Astrocyte (in vitro differentiated cells and primary cell): ENCODE measurements at regions not wholly inside any gene's neighbourhood (a gene's known extent, or its start where the extent isn't known, plus 50 kb on each side); places are given as distances from the start of the nearest gene placed in this dataset.

Experiments used
- CTCF ChIP-seq: IDR thresholded peaks from 2 replicates; pipeline ENCODE4 v1.5.1; 2011; ENCODE audit warnings: low read depth, mild to moderate bottlenecking, inconsistent platforms, low read length, moderate library complexity; ENCODE audit not compliant: insufficient read depth
- EZH2 ChIP-seq: IDR thresholded peaks from 2 replicates; pipeline ENCODE4 v1.6.1; 2012; ENCODE audit warnings: mild to moderate bottlenecking, low read length, inconsistent platforms; ENCODE audit not compliant: insufficient read depth

- TF ChIP-seq CTCF (no peak), EZH2 (no peak)
Observed at GRCh38 chr12:105444653-105445102, 114.2 kb downstream of the C12orf75 start.
